Endothelial cell (in vitro differentiated cells): ENCODE measurements at regions not wholly inside any gene's neighbourhood (a gene's known extent, or its start where the extent isn't known, plus 50 kb on each side); places are given as distances from the start of the nearest gene placed in this dataset.
A peak's percentile ranks its signal among the peaks of the same experiment; 100 is the strongest.
"Not testable (repeated sequence)": the region's sequence is repeated elsewhere in the genome, so short reads cannot be mapped to it uniquely, and the experiment has no call there.

Experiments
- DNase-seq: peaks from one replicate; pipeline ENCODE4 v3.0.0; 2021; ENCODE audit warnings: low spot score
- H3K27ac Mint-ChIP-seq: one replicate; pipeline ENCODE4 v1.8.0; 2021; ENCODE audit warnings: mixed read lengths, inconsistent platforms; ENCODE audit not compliant: unreplicated experiment
- H3K27me3 Mint-ChIP-seq: one replicate; pipeline ENCODE4 v1.8.0; 2021; ENCODE audit warnings: mild to moderate bottlenecking, moderate library complexity, mixed read lengths, inconsistent platforms; ENCODE audit not compliant: unreplicated experiment
- H3K36me3 Mint-ChIP-seq: one replicate; pipeline ENCODE4 v1.8.0; 2021; ENCODE audit warnings: mild to moderate bottlenecking, low read depth, mixed read lengths, inconsistent platforms; ENCODE audit not compliant: unreplicated experiment
- H3K4me1 Mint-ChIP-seq: one replicate; pipeline ENCODE4 v1.8.0; 2021; ENCODE audit warnings: mild to moderate bottlenecking, mixed read lengths, inconsistent platforms; ENCODE audit not compliant: unreplicated experiment
- H3K4me3 Mint-ChIP-seq: one replicate; pipeline ENCODE4 v1.8.0; 2021; ENCODE audit warnings: mild to moderate bottlenecking, mixed read lengths, inconsistent platforms; ENCODE audit not compliant: unreplicated experiment
- H3K9me3 Mint-ChIP-seq: one replicate; pipeline ENCODE4 v1.8.0; 2021; ENCODE audit warnings: mixed read lengths, inconsistent platforms; ENCODE audit not compliant: unreplicated experiment
- CTCF ChIP-seq: fragments of 200-600 bp; sonication (generic); IDR thresholded peaks from one replicate; pipeline ENCODE4 v1.5.0; 2021; ENCODE audit warnings: antibody characterized with exemption; ENCODE audit not compliant: unreplicated experiment

DNA sequence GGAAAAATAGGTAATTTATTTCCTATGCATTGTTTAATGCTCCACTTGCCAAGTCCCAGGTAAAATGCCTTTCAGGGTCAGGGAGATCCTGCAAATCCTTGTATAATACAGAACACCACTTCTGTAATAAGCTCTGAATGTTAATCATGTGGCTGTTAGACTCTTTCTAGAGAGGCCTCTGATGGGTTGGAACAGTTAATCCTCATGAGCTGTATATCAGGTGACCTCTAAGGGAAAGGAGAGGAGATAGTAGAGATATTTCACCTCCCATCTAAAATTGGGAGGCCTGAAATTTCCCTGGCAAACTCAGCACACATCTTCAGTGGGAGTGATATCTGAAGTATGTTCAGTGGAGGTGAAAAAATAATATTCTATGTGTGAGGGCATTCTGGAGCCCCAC is 210.6 kb upstream of the WDFY3 start:
- Mint-ChIP-seq H3K4me1 (no peaks in the 10 kb centered on the region), H3K27ac (no peak overlapping the region), H3K4me3 (no peak overlapping the region), H3K9me3 (no peaks in the 10 kb centered on the region), H3K36me3 (no peaks in the 10 kb centered on the region), H3K27me3 (peaks cover 1% of the 10 kb centered on the region)
- no peak for TF ChIP-seq CTCF
- DNase-seq, result no peak

GRCh38 chr4:85177679-85178078 is 211.2 kb upstream of the WDFY3 start:
- no peak overlapping the region for H3K27ac Mint-ChIP-seq
- no peaks in the 10 kb centered on the region for H3K4me1 Mint-ChIP-seq
- TF ChIP-seq CTCF, result no peak

DNA sequence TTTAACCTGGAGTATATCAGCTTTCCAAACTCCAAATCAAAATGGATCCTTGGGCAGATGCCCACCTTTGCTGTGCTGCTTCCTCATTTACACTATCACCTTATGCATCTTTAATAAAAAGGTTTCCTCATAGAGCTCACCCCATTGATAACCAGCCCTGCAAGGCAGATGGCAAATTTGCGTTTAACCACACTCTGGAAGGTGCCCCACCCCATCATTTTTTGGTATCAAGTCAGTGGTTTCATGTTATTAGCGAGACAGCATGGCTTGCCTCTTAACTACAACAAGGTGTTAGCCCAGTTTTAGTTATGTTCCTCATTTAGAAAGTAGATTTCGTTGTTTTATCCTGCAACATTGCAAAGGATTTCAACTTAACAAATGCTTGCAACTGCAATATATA is 214.0 kb upstream of the WDFY3 start:
- Mint-ChIP-seq H3K27me3 (no peaks in the 10 kb centered on the region), H3K36me3 (no peaks in the 10 kb centered on the region)

More at GRCh38 chr4:85177679-85178078, 211.2 kb upstream of the WDFY3 start:
- Mint-ChIP-seq H3K36me3 (no peaks in the 10 kb centered on the region), H3K9me3 (no peaks in the 10 kb centered on the region), H3K4me3 (no peak overlapping the region), H3K27me3 (peaks cover 1% of the 10 kb centered on the region)
- DNase-seq, result no peak

DNA sequence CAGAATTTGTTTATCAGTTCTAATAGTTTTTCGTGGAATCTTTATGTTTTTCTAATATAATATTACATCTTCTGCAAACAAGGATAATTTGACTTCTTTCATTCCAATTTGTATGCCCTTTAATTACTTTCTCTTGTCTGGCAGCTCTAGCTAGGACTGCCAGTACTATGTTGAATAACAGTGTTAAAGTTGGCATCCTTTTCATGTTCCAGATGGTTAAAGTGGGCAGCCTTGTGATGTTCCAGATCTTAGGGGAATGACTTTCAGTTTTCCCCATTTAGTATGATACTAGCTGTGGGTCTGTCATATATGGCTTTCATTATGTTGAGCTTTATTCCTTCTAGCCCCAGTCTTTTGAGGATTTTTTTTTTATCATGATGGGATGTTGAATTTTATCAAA is 220.6 kb upstream of the WDFY3 start:
- Mint-ChIP-seq H3K27ac (no peak overlapping the region), H3K4me1 (no peaks in the 10 kb centered on the region), H3K36me3 (no peaks in the 10 kb centered on the region), H3K4me3 (no peak overlapping the region), H3K9me3 (peaks cover 4% of the 10 kb centered on the region), H3K27me3 (peaks cover 5% of the 10 kb centered on the region)
- no peak for TF ChIP-seq CTCF
- no peak for DNase-seq

More for the DNA sequence above, 214.0 kb upstream of the WDFY3 start:
- no peak overlapping the region for H3K4me3 Mint-ChIP-seq
- H3K9me3 Mint-ChIP-seq, result no peaks in the 10 kb centered on the region
- no peak overlapping the region for H3K27ac Mint-ChIP-seq
- H3K4me1 Mint-ChIP-seq, result no peaks in the 10 kb centered on the region
- DNase-seq, result no peak
- TF ChIP-seq CTCF, result no peak

- peaks cover 11% of the 10 kb centered on the region for H3K9me3 Mint-ChIP-seq
Observed at GRCh38 chr4:85196015-85196414, 229.5 kb upstream of the WDFY3 start.

GRCh38 chr4:85200106-85200505 is 233.6 kb upstream of the WDFY3 start:
- Mint-ChIP-seq H3K4me1 (no peaks in the 10 kb centered on the region), H3K36me3 (peaks cover 6% of the 10 kb centered on the region), H3K27ac (peak overlapping the region; percentile 21), H3K9me3 (peaks cover 9% of the 10 kb centered on the region), H3K4me3 (no peak overlapping the region), H3K27me3 (no peaks in the 10 kb centered on the region)
- no peak for DNase-seq
- TF ChIP-seq CTCF, result no peak

More at GRCh38 chr4:85196015-85196414, 229.5 kb upstream of the WDFY3 start:
- not testable (repeated sequence) for H3K27ac Mint-ChIP-seq, H3K36me3 Mint-ChIP-seq, H3K4me1 Mint-ChIP-seq, DNase-seq, H3K4me3 Mint-ChIP-seq, H3K27me3 Mint-ChIP-seq
